H1 (cell line): ENCODE measurements at regions not wholly inside any gene's neighbourhood (a gene's known extent, or its start where the extent isn't known, plus 50 kb on each side); places are given as distances from the start of the nearest gene placed in this dataset.

Experiments
- CTCF ChIA-PET: fragments of 300-600 bp; sonication (Branson Sonifier 250); formaldehyde crosslinking; loops from one replicate; lab custom pipeline; 2021; ENCODE audit not compliant: partially characterized antibody; lab: Charles Lee
- POLR2A ChIA-PET: fragments of 300-600 bp; sonication (Branson Sonifier 250); formaldehyde crosslinking; loops from one replicate; lab custom pipeline; 2021; ENCODE audit warnings: inconsistent platforms; ENCODE audit not compliant: partially characterized antibody; lab: Charles Lee
- DNase-seq, 2 experiments: peaks; one replicate each; pipeline versions ENCODE4 v3.0.0 to v3.0.0-alpha.2; 2010 to 2022; ENCODE audit warnings: low spot score in 2 of 2, low read depth in 1 of 2, mixed read lengths in 1 of 2
- FAIRE-seq: peaks from 2 replicates; lab custom pipeline; 2011; peaks lifted over from hg19 to GRCh38; lab: Jason Lieb, UNC
- H2AFZ ChIP-seq: 2 replicates; pipeline ENCODE4 v1.8.1; 2012; ENCODE audit warnings: low read length, inconsistent platforms
- H2AK5ac ChIP-seq: 2 replicates; pipeline ENCODE4 v1.6.1; 2013; ENCODE audit warnings: low read depth, low read length
- H2BK120ac ChIP-seq: replicated peaks from 2 replicates; pipeline ENCODE3; 2013; ENCODE audit warnings: low read depth, low read length, inconsistent platforms
- H2BK12ac ChIP-seq: 2 replicates; pipeline ENCODE4 v1.6.1; 2013; ENCODE audit warnings: low read depth, low read length
- H2BK15ac ChIP-seq: 2 replicates; pipeline ENCODE4 v1.6.1; 2013; ENCODE audit warnings: low read length
- H2BK20ac ChIP-seq: 2 replicates; pipeline ENCODE4 v1.6.1; 2013; ENCODE audit warnings: low read length
- H2BK5ac ChIP-seq: 2 replicates; pipeline ENCODE4 v1.6.1; 2013; ENCODE audit warnings: low read depth, low read length
- H3K14ac ChIP-seq: 2 replicates; pipeline ENCODE4 v1.6.1; 2013; ENCODE audit warnings: inconsistent platforms; ENCODE audit not compliant: insufficient read length
- H3K18ac ChIP-seq: 2 replicates; pipeline ENCODE4 v1.6.1; 2013; ENCODE audit warnings: low read length; ENCODE audit errors: extremely low read depth
- H3K23ac ChIP-seq: 2 replicates; pipeline ENCODE4 v1.6.1; 2013; ENCODE audit warnings: inconsistent platforms; ENCODE audit not compliant: insufficient read length
- H3K23me2 ChIP-seq: 2 replicates; pipeline ENCODE4 v1.6.1; 2013; ENCODE audit warnings: low read depth, low read length
- H3K27ac ChIP-seq: 2 replicates; pipeline ENCODE4 v1.6.1; 2011; ENCODE audit warnings: low read depth, low read length, inconsistent platforms
- H3K27me3 ChIP-seq, 4 experiments: replicated peaks in 1 of 4; 1 replicate in 1 of 4; 2 replicates in 3 of 4; pipeline versions ENCODE4 v1.6.1 to v1.8.1; 2011 to 2013; ENCODE audit warnings: low read length in 3 of 4, mild to moderate bottlenecking in 3 of 4, inconsistent platforms in 2 of 4, mixed read lengths in 2 of 4, moderate library complexity in 1 of 4; ENCODE audit not compliant: control insufficient read depth in 3 of 4, insufficient read depth in 3 of 4; ENCODE audit errors: extremely low read depth in 1 of 4
- H3K36me3 ChIP-seq, 4 experiments: 2 replicates each; pipeline versions ENCODE4 v1.6.1 to v1.8.1; 2011 to 2013; ENCODE audit warnings: mild to moderate bottlenecking in 4 of 4, low read length in 3 of 4, moderate library complexity in 2 of 4, control low read depth in 1 of 4, inconsistent platforms in 1 of 4; ENCODE audit not compliant: insufficient read depth in 4 of 4, control insufficient read depth in 2 of 4
- H3K4ac ChIP-seq: replicated peaks from 2 replicates; pipeline ENCODE3; 2013; ENCODE audit warnings: low read length, low read depth, mixed read lengths, inconsistent platforms; ENCODE audit not compliant: insufficient read length
- H3K4me1 ChIP-seq, 4 experiments: replicated peaks in 1 of 4; 1 replicate in 1 of 4; 2 replicates in 3 of 4; pipeline versions ENCODE4 v1.6.1 to v1.8.1; 2011 to 2013; ENCODE audit warnings: low read length in 3 of 4, inconsistent platforms in 2 of 4, mixed read lengths in 1 of 4; ENCODE audit not compliant: insufficient read depth in 4 of 4, control insufficient read depth in 3 of 4
- H3K4me2 ChIP-seq, 2 experiments: 2 replicates each; pipeline versions ENCODE4 v1.6.1 to v1.8.1; 2011 to 2013; ENCODE audit warnings: low read depth in 2 of 2, low read length in 2 of 2, control low read depth in 1 of 2, inconsistent platforms in 1 of 2, mild to moderate bottlenecking in 1 of 2; ENCODE audit not compliant: insufficient read depth in 1 of 2
- H3K4me3 ChIP-seq, 4 experiments: fragments of 200-600, 300-600 bp in 1 of 4; sonication (generic), shearing (Covaris generic), sonication (Bioruptor Twin) in 1 of 4; 2 replicates each; pipeline versions ENCODE4 v1.5.1 to v1.8.1; 2011 to 2016; ENCODE audit warnings: low read length in 4 of 4, low read depth in 3 of 4, control low read depth in 2 of 4, inconsistent platforms in 2 of 4, mild to moderate bottlenecking in 2 of 4, mixed read lengths in 1 of 4, moderate library complexity in 1 of 4; ENCODE audit not compliant: insufficient read depth in 2 of 4; ENCODE audit errors: extremely low read depth in 1 of 4
- H3K56ac ChIP-seq: replicated peaks from 2 replicates; pipeline ENCODE3; 2013; ENCODE audit warnings: low read depth, mild to moderate bottlenecking, mixed read lengths, low read length, inconsistent platforms; ENCODE audit not compliant: insufficient read length
- H3K79me1 ChIP-seq: 2 replicates; pipeline ENCODE4 v1.6.1; 2013; ENCODE audit warnings: low read depth, low read length, control low read depth
- H3K79me2 ChIP-seq, 2 experiments: 2 replicates each; pipeline versions ENCODE4 v1.6.1 to v1.8.1; 2012 to 2013; ENCODE audit warnings: low read length in 2 of 2, mild to moderate bottlenecking in 2 of 2, inconsistent platforms in 1 of 2; ENCODE audit not compliant: insufficient read depth in 2 of 2, control insufficient read depth in 1 of 2
- H3K9ac ChIP-seq, 4 experiments: replicated peaks in 1 of 4; 1 replicate in 1 of 4; 2 replicates in 3 of 4; pipeline versions ENCODE4 v1.6.1 to v1.8.1; 2011 to 2013; ENCODE audit warnings: low read depth in 3 of 4, low read length in 3 of 4, control low read depth in 2 of 4, mild to moderate bottlenecking in 2 of 4, moderate library complexity in 2 of 4, inconsistent platforms in 1 of 4; ENCODE audit errors: extremely low read depth in 1 of 4
- H3K9me3 ChIP-seq, 2 experiments: 2 replicates each; pipeline versions ENCODE4 v1.6.1 to v1.8.1; 2012 to 2013; ENCODE audit warnings: mild to moderate bottlenecking in 2 of 2, moderate library complexity in 2 of 2, control low read depth in 1 of 2, inconsistent platforms in 1 of 2, low read depth in 1 of 2, low read length in 1 of 2, mixed read lengths in 1 of 2; ENCODE audit not compliant: insufficient read depth in 2 of 2
- H4K20me1 ChIP-seq, 2 experiments: replicated peaks in 1 of 2; 2 replicates each; pipeline versions ENCODE3 to v1.8.1; 2011 to 2013; ENCODE audit warnings: inconsistent platforms in 2 of 2, low read length in 2 of 2, mild to moderate bottlenecking in 1 of 2; ENCODE audit not compliant: insufficient read depth in 2 of 2, control insufficient read depth in 1 of 2
- H4K5ac ChIP-seq: 2 replicates; pipeline ENCODE4 v1.6.1; 2013; ENCODE audit warnings: low read length, low read depth, mixed read lengths, inconsistent platforms; ENCODE audit not compliant: insufficient read length
- H4K8ac ChIP-seq: 2 replicates; pipeline ENCODE4 v1.8.0; 2013; ENCODE audit warnings: mild to moderate bottlenecking, moderate library complexity, low read length, inconsistent platforms; ENCODE audit not compliant: insufficient read depth; ENCODE audit errors: extremely low read depth
- H4K91ac ChIP-seq: replicated peaks from 2 replicates; pipeline ENCODE3; 2013; ENCODE audit warnings: low read length, mixed read lengths, inconsistent platforms; ENCODE audit not compliant: insufficient read length
- CHD1 ChIP-seq: IDR thresholded peaks from 2 replicates; pipeline ENCODE4 v1.6.1; 2012; ENCODE audit warnings: low read depth, low read length, improper control_type of control experiment
- CHD2 ChIP-seq: IDR thresholded peaks from 2 replicates; pipeline ENCODE4 v1.6.1; 2012; ENCODE audit warnings: low read length, improper control_type of control experiment
- KDM5A ChIP-seq: fragments of 200-600 bp; IDR thresholded peaks from 2 replicates; pipeline ENCODE4 v1.7.1; 2012; ENCODE audit warnings: mild to moderate bottlenecking, low read length, inconsistent platforms, mixed read lengths
- NRF1 ChIP-seq: IDR thresholded peaks from 2 replicates; pipeline ENCODE4 v1.6.1; 2011; ENCODE audit warnings: mild to moderate bottlenecking, low read depth, low read length, improper control_type of control experiment
- POLR2A ChIP-seq, 2 experiments: IDR thresholded peaks; 1 replicate in 1 of 2; 2 replicates in 1 of 2; pipeline ENCODE4 v1.6.1; 2011; ENCODE audit warnings: low read depth in 2 of 2, low read length in 2 of 2, mild to moderate bottlenecking in 2 of 2; ENCODE audit errors: control extremely low read depth in 1 of 2
- POLR2AphosphoS5 ChIP-seq: IDR thresholded peaks from 2 replicates; pipeline ENCODE4 v1.6.1; 2011; ENCODE audit warnings: low read depth, low read length
- POU5F1 ChIP-seq: IDR thresholded peaks from 2 replicates; pipeline ENCODE4 v1.6.1; 2011; ENCODE audit warnings: low read depth, mild to moderate bottlenecking, low read length, moderate library complexity
- RAD21 ChIP-seq, 2 experiments: IDR thresholded peaks in 1 of 2; conservative IDR thresholded peaks in 1 of 2; 2 replicates each; pipeline ENCODE4 v1.6.1; 2011; ENCODE audit warnings: low read depth in 2 of 2, low read length in 2 of 2, improper control_type of control experiment in 1 of 2, inconsistent platforms in 1 of 2, mild to moderate bottlenecking in 1 of 2, moderate library complexity in 1 of 2
- SUZ12 ChIP-seq: fragments of 200-600 bp; sonication (generic); IDR thresholded peaks from 2 replicates; pipeline ENCODE4 v1.6.1; 2012; ENCODE audit warnings: mild to moderate bottlenecking, inconsistent platforms, low read length, moderate library complexity, mixed read lengths
- TCF12 ChIP-seq: IDR thresholded peaks from 2 replicates; pipeline ENCODE4 v1.6.1; 2011; ENCODE audit warnings: low read depth, mild to moderate bottlenecking, low read length
- WGBS, 2 experiments: shearing (Covaris generic) in 1 of 2; methylation state at CpG; one replicate each; pipeline versions ENCODE4 v1.1.6 to v1.1.7; 2013 to 2015; ENCODE audit warnings: low lambda C conversion rate in 2 of 2, mixed read lengths in 2 of 2, inconsistent platforms in 1 of 2, low coverage in 1 of 2, missing lambda C conversion rate in 1 of 2; ENCODE audit not compliant: insufficient replicate concordance in 2 of 2, insufficient coverage in 1 of 2, insufficient read length in 1 of 2; ENCODE audit errors: extremely low coverage in 1 of 2, missing lambda C conversion rate in 1 of 2; 5-methylcytosine and 5-hydroxymethylcytosine counted together
- TF ChIP-seq, protein P1 (sequence below), 3 experiments: IDR thresholded peaks; 1 replicate in 2 of 3; 2 replicates in 1 of 3; pipeline versions ENCODE4 v1.5.1 to v1.6.1; 2011; ENCODE audit warnings: low read length in 3 of 3, mild to moderate bottlenecking in 3 of 3, inconsistent platforms in 2 of 3, low read depth in 1 of 3, moderate library complexity in 1 of 3; ENCODE audit not compliant: insufficient read depth in 1 of 3; ENCODE audit errors: control extremely low read depth in 1 of 3
- TF ChIP-seq, protein P2 (sequence below): IDR thresholded peaks from 2 replicates; pipeline ENCODE4 v1.6.1; 2011; ENCODE audit warnings: low read length, improper control_type of control experiment

DNA sequence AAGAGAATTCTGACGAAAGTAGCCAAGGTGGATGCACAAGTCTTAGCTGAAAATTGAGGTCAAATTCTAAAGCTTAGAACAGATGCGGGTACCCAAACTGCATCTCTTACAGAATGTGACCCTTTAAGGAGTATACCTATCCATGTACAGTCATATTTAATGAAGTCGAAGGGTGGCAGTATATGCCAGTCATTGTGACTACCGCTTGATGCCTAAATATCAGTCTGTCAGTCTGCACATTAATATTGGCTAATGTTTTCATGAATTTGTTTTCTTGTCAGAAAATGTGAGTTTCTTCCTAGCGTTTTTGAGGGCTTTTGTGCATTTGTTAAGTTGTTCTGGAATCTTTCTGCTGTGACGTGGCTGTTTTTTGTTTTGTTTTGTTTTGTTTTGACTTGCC lies 264.5 kb upstream of the ELAVL2 start:
- Histone ChIP-seq H3K23me2 (no peaks in the 10 kb centered on the region), H2BK120ac (no peak overlapping the region), H2BK5ac (no peak overlapping the region), H3K9ac (no peak overlapping the region), H2AFZ (no peak overlapping the region), H3K27me3 (no peaks in the 10 kb centered on the region), H3K9me3 (no peaks in the 10 kb centered on the region; a peak in 1 of 4 replicates), H2AK5ac (no peak overlapping the region), H4K8ac (no peak overlapping the region), H2BK12ac (no peak overlapping the region), H3K79me1 (no peaks in the 10 kb centered on the region), H4K20me1 (no peaks in the 10 kb centered on the region), H3K4me2 (no peak overlapping the region), H3K14ac (no peak overlapping the region), H4K91ac (no peak overlapping the region), H3K79me2 (no peaks in the 10 kb centered on the region), H4K5ac (no peak overlapping the region), H3K4me1 (no peaks in the 10 kb centered on the region), H3K36me3 (no peaks in the 10 kb centered on the region), H2BK20ac (no peak overlapping the region), H3K18ac (no peak overlapping the region), H3K4me3 (no peak overlapping the region), H3K27ac (no peak overlapping the region), H2BK15ac (no peak overlapping the region), H3K4ac (no peak overlapping the region), H3K23ac (no peak overlapping the region), H3K56ac (no peak overlapping the region)
- WGBS, 2 experiments = 87% methylated on average over 6 of the region's 6 CpGs; no CpG with 5 or more reads in 1 of the 2 experiments
- DNase-seq (no peak), FAIRE-seq (no peak)
- POLR2A ChIA-PET = no interaction called here
- CTCF ChIA-PET = interaction anchor here (0.8 kb wide), 1 partner anchor 9 kb away, joined by 3 read pairs; no protein-coding TSS in a partner anchor
- TF ChIP-seq, protein P1, sequence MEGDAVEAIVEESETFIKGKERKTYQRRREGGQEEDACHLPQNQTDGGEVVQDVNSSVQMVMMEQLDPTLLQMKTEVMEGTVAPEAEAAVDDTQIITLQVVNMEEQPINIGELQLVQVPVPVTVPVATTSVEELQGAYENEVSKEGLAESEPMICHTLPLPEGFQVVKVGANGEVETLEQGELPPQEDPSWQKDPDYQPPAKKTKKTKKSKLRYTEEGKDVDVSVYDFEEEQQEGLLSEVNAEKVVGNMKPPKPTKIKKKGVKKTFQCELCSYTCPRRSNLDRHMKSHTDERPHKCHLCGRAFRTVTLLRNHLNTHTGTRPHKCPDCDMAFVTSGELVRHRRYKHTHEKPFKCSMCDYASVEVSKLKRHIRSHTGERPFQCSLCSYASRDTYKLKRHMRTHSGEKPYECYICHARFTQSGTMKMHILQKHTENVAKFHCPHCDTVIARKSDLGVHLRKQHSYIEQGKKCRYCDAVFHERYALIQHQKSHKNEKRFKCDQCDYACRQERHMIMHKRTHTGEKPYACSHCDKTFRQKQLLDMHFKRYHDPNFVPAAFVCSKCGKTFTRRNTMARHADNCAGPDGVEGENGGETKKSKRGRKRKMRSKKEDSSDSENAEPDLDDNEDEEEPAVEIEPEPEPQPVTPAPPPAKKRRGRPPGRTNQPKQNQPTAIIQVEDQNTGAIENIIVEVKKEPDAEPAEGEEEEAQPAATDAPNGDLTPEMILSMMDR (IDR thresholded peaks at IDR 0.05; ENCODE audit: control extremely low read depth in 1 of 3, insufficient read depth in 1 of 3, low read depth in 1 of 3, low read length in 3 of 3) = peak in 1 of 3 experiments; percentile 27; a peak in 1 of 4 replicates
- TF ChIP-seq CHD1 (no peak), POLR2A (IDR thresholded peaks at IDR 0.05; ENCODE audit: control extremely low read depth in 1 of 2, low read depth in 2 of 2, low read length in 2 of 2) (no peak), CHD2 (no peak), SUZ12 (no peak), KDM5A (no peak), RAD21 (IDR thresholded peaks at IDR 0.05 in 1 of 2, conservative IDR thresholded peaks at IDR 0.05 in 1 of 2; ENCODE audit: low read depth in 2 of 2, low read length in 2 of 2) (peak; percentile 23 to 40; a peak in 3 of 4 replicates), POLR2AphosphoS5 (no peak), POU5F1 (no peak), NRF1 (no peak), TCF12 (no peak)
- TF ChIP-seq, protein P2, sequence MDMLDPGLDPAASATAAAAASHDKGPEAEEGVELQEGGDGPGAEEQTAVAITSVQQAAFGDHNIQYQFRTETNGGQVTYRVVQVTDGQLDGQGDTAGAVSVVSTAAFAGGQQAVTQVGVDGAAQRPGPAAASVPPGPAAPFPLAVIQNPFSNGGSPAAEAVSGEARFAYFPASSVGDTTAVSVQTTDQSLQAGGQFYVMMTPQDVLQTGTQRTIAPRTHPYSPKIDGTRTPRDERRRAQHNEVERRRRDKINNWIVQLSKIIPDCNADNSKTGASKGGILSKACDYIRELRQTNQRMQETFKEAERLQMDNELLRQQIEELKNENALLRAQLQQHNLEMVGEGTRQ = no peak
